ENCODE measurements at regions not wholly inside any gene's neighbourhood (a gene's known extent, or its start where the extent isn't known, plus 50 kb on each side); places are given as distances from the start of the nearest gene placed in this dataset.

DNA sequence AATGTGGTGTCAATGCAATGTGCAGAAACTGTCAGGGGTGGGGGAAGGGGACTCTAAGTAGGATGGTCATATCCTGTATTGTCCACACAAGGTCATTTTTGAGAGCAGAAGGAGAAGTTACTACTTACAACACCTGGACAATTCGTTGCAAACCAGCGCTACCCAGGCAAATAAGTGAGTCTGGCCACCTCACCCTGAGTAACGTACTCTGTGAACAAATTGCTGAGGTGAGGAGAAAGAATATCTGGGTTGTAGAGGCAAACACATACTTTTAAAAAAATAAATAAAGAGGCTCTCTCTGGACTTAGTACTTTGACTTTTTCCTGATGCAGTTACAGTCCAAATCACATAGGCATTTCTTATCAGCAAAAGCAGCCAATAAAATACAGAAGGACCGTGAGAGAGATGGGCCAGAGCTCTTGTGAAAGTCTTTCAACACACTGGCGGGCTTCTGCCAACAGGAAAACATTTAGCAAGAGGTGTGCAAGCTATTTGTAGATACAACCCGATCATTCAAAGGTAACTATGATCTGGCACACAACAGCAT, 268.2 kb upstream of the ID2 start:
- DNase-seq (ENCODE audit: low spot score), result no peak
- H3K27me3 ChIP-seq, result no peaks in the 10 kb centered on the region
- no peak overlapping the region for H3K27ac ChIP-seq
- H3K4me1 ChIP-seq, result peaks cover 0 to 22% of the 10 kb centered on the region in 2 donors
- TF ChIP-seq, protein P1, sequence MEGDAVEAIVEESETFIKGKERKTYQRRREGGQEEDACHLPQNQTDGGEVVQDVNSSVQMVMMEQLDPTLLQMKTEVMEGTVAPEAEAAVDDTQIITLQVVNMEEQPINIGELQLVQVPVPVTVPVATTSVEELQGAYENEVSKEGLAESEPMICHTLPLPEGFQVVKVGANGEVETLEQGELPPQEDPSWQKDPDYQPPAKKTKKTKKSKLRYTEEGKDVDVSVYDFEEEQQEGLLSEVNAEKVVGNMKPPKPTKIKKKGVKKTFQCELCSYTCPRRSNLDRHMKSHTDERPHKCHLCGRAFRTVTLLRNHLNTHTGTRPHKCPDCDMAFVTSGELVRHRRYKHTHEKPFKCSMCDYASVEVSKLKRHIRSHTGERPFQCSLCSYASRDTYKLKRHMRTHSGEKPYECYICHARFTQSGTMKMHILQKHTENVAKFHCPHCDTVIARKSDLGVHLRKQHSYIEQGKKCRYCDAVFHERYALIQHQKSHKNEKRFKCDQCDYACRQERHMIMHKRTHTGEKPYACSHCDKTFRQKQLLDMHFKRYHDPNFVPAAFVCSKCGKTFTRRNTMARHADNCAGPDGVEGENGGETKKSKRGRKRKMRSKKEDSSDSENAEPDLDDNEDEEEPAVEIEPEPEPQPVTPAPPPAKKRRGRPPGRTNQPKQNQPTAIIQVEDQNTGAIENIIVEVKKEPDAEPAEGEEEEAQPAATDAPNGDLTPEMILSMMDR (IDR thresholded peaks at IDR 0.05), result no peak
- no peaks in the 10 kb centered on the region for H3K9me3 ChIP-seq
- no peaks in the 10 kb centered on the region for H3K36me3 ChIP-seq
- H3K4me3 ChIP-seq, result no peak overlapping the region

DNA sequence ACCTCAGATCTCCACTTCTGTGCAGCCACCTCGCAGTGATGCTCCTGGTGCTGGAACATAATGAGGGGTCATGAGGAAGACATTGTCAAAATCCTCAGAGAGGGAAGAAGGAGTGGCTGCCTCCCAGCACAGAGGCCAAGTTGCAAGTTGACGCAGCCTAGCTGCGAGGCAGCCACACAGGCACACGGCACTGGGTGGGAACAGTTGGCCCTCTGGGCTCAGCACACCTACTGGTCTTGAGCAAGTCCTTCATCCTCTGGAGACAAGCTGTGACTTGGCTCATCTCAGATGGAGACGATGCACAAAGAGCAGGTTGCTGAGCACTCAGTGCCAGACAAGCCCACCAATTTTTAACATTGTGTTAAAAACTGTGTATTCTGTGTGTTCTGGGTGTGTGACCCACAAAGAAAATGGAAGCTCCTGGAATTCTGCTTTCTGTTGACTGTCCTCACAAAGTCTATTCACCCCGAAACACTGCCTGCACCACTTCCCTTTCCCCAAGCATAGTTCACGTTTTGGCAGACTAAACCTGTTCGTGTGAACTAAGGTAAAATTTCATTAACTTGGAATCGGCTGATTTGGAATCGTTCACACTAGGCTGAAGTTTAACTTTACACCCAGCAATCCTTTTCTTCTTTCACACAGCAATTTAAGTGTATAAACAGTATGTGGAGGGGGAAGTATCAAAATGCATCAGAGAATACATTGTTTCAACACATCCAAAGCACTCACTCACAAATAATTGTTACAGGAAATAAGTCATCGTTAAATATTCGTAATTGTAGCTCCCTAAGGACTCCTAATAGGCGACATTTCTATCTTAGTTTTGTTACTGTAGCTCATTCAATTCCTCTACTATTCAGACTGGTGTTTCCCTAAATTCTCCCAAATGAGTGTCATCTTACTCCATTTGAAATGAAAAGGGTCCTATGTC, 266.6 kb upstream of the ID2 start:
- no peak for DNase-seq (ENCODE audit: low spot score)
- TF ChIP-seq, protein P1 (IDR thresholded peaks at IDR 0.05), result no peak
- Histone ChIP-seq H3K27ac (no peak overlapping the region), H3K27me3 (no peaks in the 10 kb centered on the region), H3K36me3 (no peaks in the 10 kb centered on the region), H3K4me1 (peaks cover 0 to 22% of the 10 kb centered on the region in 2 donors), H3K9me3 (no peaks in the 10 kb centered on the region), H3K4me3 (no peak overlapping the region)

DNA sequence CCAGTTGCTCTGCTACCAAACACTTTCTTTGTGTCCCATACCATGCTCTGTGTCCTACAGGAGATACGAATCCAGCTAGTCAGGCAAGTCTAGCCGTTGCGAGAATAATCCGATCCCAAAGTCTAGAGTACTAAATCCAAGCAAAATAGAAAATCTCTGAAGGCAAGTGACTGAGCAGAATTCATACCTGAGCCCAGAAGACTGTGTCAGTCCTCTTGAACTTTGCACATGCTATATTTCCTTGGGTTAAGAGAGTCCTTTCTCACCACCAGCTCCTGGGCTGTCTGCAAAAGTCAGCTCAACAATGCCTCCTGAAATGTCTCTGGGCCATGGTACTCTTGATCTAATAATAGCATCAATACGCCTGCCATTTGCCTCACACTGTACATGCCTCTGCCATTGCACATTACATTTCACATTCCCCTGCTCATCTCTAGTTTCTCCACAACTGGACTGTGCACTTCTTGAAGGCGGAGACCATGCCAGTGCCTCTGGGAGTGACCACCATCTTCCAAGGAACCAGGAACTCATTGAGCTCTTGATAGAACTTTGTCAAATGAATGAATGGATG, 265.8 kb upstream of the ID2 start:
- no peak for DNase-seq (ENCODE audit: low spot score)

DNA sequence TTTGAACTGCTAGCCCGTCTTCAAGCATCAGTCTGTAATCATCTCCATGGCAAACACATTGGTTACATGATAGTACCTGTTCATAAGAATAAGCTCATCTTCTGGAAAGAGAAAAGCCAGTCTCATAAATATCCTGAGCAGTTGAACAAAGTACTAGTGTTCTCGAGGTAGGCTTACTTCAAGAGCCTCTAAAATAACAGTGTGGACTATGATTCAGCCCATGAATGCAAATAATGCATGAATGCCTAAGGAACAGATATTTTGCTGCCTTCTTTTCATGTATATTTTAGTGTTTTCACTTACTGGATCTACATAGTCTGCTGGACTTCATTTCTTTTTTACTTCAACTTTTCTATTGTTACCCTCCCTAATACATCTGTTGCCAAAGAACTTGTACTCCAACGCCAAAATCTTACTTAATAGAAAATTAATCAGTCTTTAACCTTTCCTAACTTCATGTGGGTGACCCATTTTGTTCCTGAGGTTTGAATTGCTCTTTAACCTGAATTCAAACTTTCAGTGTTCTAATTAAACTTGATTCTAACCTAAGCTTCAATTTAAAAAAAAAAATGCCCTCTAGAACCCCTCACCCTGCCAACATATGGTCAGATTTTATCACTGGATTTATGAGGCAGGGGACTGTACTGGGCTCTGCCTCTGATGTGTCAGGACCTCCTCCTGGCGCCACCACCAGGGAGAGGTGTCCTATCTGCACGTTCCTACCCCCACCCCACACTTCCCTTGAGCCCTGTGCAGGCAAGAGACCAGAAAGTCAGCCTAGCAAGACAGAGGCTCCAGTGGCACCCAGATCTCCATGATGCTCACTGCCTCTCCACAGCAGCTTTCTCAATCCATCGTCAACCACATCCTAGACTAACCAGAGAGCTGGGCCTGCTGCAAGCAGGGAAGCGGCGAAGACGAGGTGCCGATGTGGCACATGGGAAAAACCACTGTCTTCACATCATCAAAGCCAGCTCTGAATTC, 264.7 kb upstream of the ID2 start:
- Histone ChIP-seq H3K27me3 (no peaks in the 10 kb centered on the region), H3K4me3 (no peak overlapping the region), H3K36me3 (no peaks in the 10 kb centered on the region), H3K9me3 (no peaks in the 10 kb centered on the region), H3K4me1 (peaks cover 0 to 16% of the 10 kb centered on the region in 2 donors), H3K27ac (no peak overlapping the region)
- no peak for DNase-seq (ENCODE audit: low spot score)
- TF ChIP-seq, protein P1 (IDR thresholded peaks at IDR 0.05), result no peak

More for the DNA sequence above, 265.8 kb upstream of the ID2 start:
- Histone ChIP-seq H3K36me3 (no peaks in the 10 kb centered on the region), H3K27ac (no peak overlapping the region), H3K4me3 (no peak overlapping the region), H3K4me1 (peaks cover 0 to 22% of the 10 kb centered on the region in 2 donors), H3K9me3 (no peaks in the 10 kb centered on the region), H3K27me3 (no peaks in the 10 kb centered on the region)
- TF ChIP-seq, protein P1 (IDR thresholded peaks at IDR 0.05), result no peak

DNA sequence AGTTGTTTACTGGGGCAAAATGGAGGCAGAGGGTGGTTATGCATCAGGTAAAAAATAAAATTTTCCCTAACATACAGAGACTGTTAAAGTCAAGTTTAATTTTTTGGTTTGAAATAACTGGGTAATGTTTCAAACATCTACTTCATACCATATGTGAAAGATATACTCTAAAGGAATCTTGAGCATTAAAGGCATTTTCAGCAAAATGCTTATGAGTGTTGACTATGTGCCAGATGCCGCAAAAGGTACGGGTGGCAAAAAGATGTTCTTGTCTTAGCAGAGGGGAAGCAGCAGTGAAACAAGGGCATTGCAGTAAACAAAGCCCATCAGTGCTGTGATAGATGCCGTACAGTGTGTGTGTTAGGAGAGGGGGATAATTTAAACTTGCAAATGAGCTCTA, 263.1 kb upstream of the ID2 start:
- no peak for DNase-seq (ENCODE audit: low spot score)
- H3K27ac ChIP-seq, result no peak overlapping the region
- H3K36me3 ChIP-seq, result no peaks in the 10 kb centered on the region
- TF ChIP-seq, protein P1 (IDR thresholded peaks at IDR 0.05), result no peak
- H3K9me3 ChIP-seq, result no peaks in the 10 kb centered on the region
- H3K4me3 ChIP-seq, result no peak overlapping the region
- H3K27me3 ChIP-seq, result no peaks in the 10 kb centered on the region
- peaks cover 0 to 2% of the 10 kb centered on the region in 2 donors for H3K4me1 ChIP-seq

All from right atrium auricular region (tissue), 2 donors.